ENCODE measurements at regions not wholly inside any gene's neighbourhood (a gene's known extent, or its start where the extent isn't known, plus 50 kb on each side); places are given as distances from the start of the nearest gene placed in this dataset.

- no peaks in the 10 kb centered on the region; a peak in 1 of 7 replicates for H3K4me1 ChIP-seq (replicated peaks in 1 of 4; ENCODE audit: control insufficient read depth in 3 of 4, insufficient read depth in 4 of 4, low read length in 3 of 4)
- no peak for TF ChIP-seq POLR2A (IDR thresholded peaks at IDR 0.05; ENCODE audit: control extremely low read depth in 1 of 2, low read depth in 2 of 2, low read length in 2 of 2)
- TF ChIP-seq BCL11A (IDR thresholded peaks at IDR 0.05; ENCODE audit: low read depth in 2 of 2, low read length in 2 of 2), result no peak
- TF ChIP-seq ATF3 (IDR thresholded peaks at IDR 0.05; ENCODE audit: insufficient read depth, low read depth, low read length), result no peak
- TF ChIP-seq SP4 (IDR thresholded peaks at IDR 0.05; ENCODE audit: low read length), result no peak
- no peak for TF ChIP-seq GTF2F1 (IDR thresholded peaks at IDR 0.05; ENCODE audit: borderline replicate concordance, low read depth, low read length)
- TF ChIP-seq CREB1 (IDR thresholded peaks at IDR 0.05), result no peak
- TF ChIP-seq SAP30 (IDR thresholded peaks at IDR 0.05; ENCODE audit: insufficient read depth, insufficient replicate concordance, low read length), result no peak
- no peak for TF ChIP-seq SIN3A (conservative IDR thresholded peaks at IDR 0.05 in 1 of 2, IDR thresholded peaks at IDR 0.05 in 1 of 2; ENCODE audit: low read depth in 1 of 2, low read length in 2 of 2)
- TF ChIP-seq BACH1 (IDR thresholded peaks at IDR 0.05; ENCODE audit: low read length), result no peak
- TF ChIP-seq CBX5 (IDR thresholded peaks at IDR 0.05; ENCODE audit: low read depth, low read length), result no peak
- no peak for TF ChIP-seq USF2 (IDR thresholded peaks at IDR 0.05; ENCODE audit: low read length)
- TF ChIP-seq CHD1 (IDR thresholded peaks at IDR 0.05; ENCODE audit: low read depth, low read length), result no peak
- no peak for TF ChIP-seq ASH2L (IDR thresholded peaks at IDR 0.05; ENCODE audit: low read length)
- TF ChIP-seq ATF2 (IDR thresholded peaks at IDR 0.05; ENCODE audit: low read length), result no peak
These were observed 58.8 kb upstream of the FIGN start for GRCh38 chr2:163794635-163795034.

More at GRCh38 chr2:163794635-163795034, 58.8 kb upstream of the FIGN start:
- no peak overlapping the region for H4K5ac ChIP-seq (ENCODE audit: insufficient read length, low read depth, low read length)
- H3K14ac ChIP-seq (ENCODE audit: insufficient read length), result no peak overlapping the region
- H3K4me2 ChIP-seq (ENCODE audit: insufficient read depth in 1 of 2, low read depth in 2 of 2, low read length in 2 of 2), result no peak overlapping the region
- H2AFZ ChIP-seq (ENCODE audit: low read length), result no peak overlapping the region
- H2BK20ac ChIP-seq (ENCODE audit: low read length), result no peak overlapping the region
- no peak overlapping the region for H2BK5ac ChIP-seq (ENCODE audit: low read depth, low read length)
- no peak overlapping the region for H4K91ac ChIP-seq (replicated peaks; ENCODE audit: insufficient read length, low read length)
- CTCF ChIA-PET (ENCODE audit: partially characterized antibody), result no interaction called here
- no peak overlapping the region for H3K23ac ChIP-seq (ENCODE audit: insufficient read length)
- no peaks in the 10 kb centered on the region for H3K23me2 ChIP-seq (ENCODE audit: low read depth, low read length)
- no peaks in the 10 kb centered on the region for H3K27me3 ChIP-seq (replicated peaks in 1 of 4; ENCODE audit: control insufficient read depth in 3 of 4, extremely low read depth in 1 of 4, insufficient read depth in 3 of 4, low read length in 3 of 4)
- no peak overlapping the region for H2BK15ac ChIP-seq (ENCODE audit: low read length)
- H4K20me1 ChIP-seq (replicated peaks in 1 of 2; ENCODE audit: control insufficient read depth in 1 of 2, insufficient read depth in 2 of 2, low read length in 2 of 2), result no peaks in the 10 kb centered on the region
- POLR2A ChIA-PET (ENCODE audit: partially characterized antibody), result no interaction called here
- no peaks in the 10 kb centered on the region for H3K79me1 ChIP-seq (ENCODE audit: low read depth, low read length)
- H3K9me3 ChIP-seq (ENCODE audit: insufficient read depth in 2 of 2, low read depth in 1 of 2, low read length in 1 of 2), result no peaks in the 10 kb centered on the region
- DNase-seq (ENCODE audit: low read depth in 1 of 2, low spot score in 2 of 2) (no peak), FAIRE-seq (no peak)
- no peak overlapping the region for H2AK5ac ChIP-seq (ENCODE audit: low read depth, low read length)
- no peaks in the 10 kb centered on the region for H3K36me3 ChIP-seq (ENCODE audit: control insufficient read depth in 2 of 4, insufficient read depth in 4 of 4, low read length in 3 of 4)
- H3K27ac ChIP-seq (ENCODE audit: low read depth, low read length), result no peak overlapping the region
- no peak overlapping the region for H3K4me3 ChIP-seq (ENCODE audit: extremely low read depth in 1 of 4, insufficient read depth in 2 of 4, low read depth in 3 of 4, low read length in 4 of 4)
- no peak overlapping the region for H2BK12ac ChIP-seq (ENCODE audit: low read depth, low read length)
- H3K18ac ChIP-seq (ENCODE audit: extremely low read depth, low read length), result no peak overlapping the region
- no peaks in the 10 kb centered on the region for H3K79me2 ChIP-seq (ENCODE audit: control insufficient read depth in 1 of 2, insufficient read depth in 2 of 2, low read length in 2 of 2)
- H4K8ac ChIP-seq (ENCODE audit: extremely low read depth, insufficient read depth, low read length), result no peak overlapping the region
- no peak overlapping the region for H2BK120ac ChIP-seq (replicated peaks; ENCODE audit: low read depth, low read length)
- no peak overlapping the region for H3K9ac ChIP-seq (replicated peaks in 1 of 4; ENCODE audit: extremely low read depth in 1 of 4, low read depth in 3 of 4, low read length in 3 of 4)
- no peak overlapping the region for H3K4ac ChIP-seq (replicated peaks; ENCODE audit: insufficient read length, low read depth, low read length)
- H3K56ac ChIP-seq (replicated peaks; ENCODE audit: insufficient read length, low read depth, low read length), result no peak overlapping the region

All from H1 (cell line).